ENCODE measurements at regions not wholly inside any gene's neighbourhood (a gene's known extent, or its start where the extent isn't known, plus 50 kb on each side); places are given as distances from the start of the nearest gene placed in this dataset.
A peak's percentile ranks its signal among the peaks of the same experiment; 100 is the strongest.
"Not testable (repeated sequence)": the region's sequence is repeated elsewhere in the genome, so short reads cannot be mapped to it uniquely, and the experiment has no call there.

- DNase-seq, result not testable (repeated sequence)
These were observed 194.4 kb upstream of the ZNF469 start for GRCh38 chr16:88188171-88188895.

- not testable (repeated sequence) for DNase-seq
These were observed 192.1 kb upstream of the ZNF469 start for GRCh38 chr16:88190592-88191095.

GRCh38 chr16:88191168-88191567, 191.6 kb upstream of the ZNF469 start:
- DNase-seq, result not testable (repeated sequence)

- no peak for DNase-seq
These were observed 190.2 kb upstream of the ZNF469 start for GRCh38 chr16:88192601-88193000.

DNA sequence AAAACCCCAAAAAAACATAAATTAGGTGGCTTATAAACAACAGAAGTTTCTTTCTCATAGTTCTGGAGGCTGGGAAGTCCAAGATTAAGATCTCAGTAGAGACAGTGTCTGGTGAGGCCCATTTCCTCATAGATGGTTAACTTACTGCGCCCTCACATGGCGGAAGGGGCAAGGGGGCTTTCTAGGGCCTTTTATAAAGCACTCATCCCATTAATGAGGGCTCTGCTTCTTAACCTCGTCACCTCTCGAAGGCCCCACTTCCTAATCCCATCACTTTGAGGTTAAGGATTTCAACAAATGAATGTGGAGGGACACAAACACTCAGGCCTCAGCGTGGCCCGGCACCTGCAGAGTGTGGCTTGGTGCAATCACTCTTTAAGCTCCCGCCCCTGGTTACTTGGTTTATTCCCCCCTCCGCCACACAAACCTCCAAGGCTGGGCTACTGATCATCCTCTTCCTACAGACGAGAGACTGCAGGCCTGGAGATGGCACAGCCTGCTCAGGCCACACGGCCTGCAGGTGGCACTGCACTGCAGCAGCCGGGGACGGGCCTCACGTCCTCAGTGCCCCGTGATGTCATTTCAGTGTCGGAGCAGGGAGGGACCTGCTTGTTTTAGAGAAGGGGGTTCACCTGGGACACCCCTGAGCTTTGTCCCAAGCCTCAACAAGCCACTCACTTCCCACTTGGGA, 188.9 kb upstream of the ZNF469 start:
- peak; percentile 29 for DNase-seq

DNA sequence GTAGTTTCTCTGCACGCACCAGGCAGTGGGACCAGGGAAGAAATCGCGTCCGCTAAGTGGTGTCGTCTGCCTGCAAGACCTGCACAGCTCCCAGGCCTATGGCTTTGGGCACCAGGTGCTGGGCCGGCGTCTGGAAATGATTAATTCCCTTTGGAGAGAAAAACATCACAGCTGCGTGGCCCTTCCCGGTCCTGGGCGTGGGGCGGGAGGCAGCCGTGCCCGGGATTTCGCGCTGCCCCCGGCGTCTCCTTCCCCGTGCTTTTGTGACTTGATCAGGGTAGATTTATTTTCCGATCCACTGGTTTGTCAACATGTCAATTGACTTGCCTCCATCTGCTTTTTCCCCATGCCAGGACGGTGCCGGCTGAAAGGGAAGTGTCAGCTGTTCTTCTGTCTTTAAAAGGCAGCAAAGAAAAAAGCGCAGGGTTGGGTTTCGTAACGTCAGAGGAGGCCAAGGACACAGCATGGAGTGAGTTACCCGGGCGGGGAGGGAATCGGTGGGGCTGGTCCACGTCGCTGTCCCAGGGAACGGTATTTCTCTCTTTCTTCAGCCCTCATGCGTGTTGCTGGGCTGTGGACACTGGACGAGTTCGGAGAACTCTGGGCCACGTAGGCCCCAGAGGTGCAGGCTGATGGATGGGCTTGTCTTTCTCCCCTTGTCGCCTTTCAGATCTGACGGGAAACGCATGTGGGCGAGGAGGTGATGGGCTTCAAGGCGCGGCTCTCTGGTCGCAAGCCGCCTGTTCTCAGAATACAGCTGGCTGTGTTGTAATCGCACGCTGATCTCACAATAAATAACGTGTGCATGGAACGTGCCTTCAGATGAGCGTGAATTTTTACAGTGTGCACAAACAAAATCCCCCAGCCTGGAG, 188.1 kb upstream of the ZNF469 start:
- DNase-seq, result no peak

- no peak for DNase-seq
These were observed 187.5 kb upstream of the ZNF469 start for GRCh38 chr16:88195269-88195705.

DNA sequence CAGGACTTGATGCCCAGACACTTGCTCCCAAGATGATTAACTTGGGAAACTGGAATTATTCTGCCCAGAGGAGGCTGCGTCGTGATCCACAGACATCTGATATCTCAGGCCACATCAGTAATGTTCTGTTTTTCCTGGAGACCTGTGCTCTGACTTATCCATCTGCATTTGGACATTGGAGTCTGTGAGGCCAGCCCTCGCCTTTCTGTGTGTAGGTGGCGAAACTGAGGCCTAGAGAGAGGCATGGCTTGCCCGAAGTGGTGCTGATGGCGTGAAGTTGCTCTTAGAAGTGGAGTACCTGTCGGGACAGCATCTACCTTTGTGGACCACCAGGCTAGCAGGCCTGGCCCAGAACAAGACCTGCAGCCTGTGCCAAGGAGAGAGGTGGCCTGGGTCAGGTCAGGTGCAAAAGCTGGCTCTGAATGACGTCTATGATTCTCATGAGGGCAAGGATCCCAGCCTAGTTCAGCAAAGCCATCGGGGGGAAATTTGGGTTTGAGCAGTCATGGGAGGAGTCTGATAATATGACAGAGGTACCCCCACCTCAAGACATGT, 186.8 kb upstream of the ZNF469 start:
- DNase-seq, result no peak

DNA sequence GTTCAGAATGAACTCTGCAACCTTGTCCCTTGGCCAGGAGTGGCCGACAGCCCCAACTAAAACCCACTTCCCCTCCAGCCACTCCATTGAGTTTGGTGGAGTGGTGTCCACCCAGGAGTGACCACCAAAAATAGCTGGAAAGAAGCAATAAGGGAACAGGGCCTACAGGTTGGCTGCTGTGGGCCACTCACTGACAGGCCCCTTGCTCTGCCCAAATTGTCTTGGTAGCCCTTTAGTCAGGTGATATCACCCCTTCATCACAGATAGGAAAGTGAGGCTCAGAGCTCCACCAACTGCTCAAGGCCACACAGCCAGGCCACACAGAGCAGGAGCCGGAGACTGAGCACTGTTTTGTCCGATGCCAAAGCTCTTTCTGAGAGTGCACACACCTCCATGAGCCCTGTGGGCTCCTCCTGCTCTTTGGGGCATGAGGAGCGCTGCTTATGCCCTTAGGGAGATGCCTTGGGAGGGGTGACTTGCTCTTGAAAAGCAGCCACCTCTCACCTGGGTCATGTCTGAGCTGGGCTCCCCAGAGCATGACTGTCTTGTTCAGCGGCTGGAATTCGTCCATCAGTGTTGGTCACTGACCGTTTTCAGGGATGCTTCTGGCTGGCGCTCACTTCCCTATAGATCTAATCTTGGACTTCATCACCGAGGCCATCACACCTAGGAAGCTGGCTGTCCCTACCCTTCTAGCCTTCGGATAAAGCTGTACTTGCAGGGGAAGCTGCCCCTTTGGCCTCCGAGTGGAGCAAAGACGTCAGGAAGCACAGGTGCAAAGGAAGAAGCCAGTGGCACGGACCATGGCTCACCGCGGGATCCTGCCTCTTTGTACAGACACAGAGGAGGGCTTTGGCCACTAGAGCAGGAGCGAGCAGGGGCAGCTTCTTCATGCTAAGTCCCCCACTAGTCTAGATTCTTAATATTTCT, 186.0 kb upstream of the ZNF469 start:
- no peak for DNase-seq

DNA sequence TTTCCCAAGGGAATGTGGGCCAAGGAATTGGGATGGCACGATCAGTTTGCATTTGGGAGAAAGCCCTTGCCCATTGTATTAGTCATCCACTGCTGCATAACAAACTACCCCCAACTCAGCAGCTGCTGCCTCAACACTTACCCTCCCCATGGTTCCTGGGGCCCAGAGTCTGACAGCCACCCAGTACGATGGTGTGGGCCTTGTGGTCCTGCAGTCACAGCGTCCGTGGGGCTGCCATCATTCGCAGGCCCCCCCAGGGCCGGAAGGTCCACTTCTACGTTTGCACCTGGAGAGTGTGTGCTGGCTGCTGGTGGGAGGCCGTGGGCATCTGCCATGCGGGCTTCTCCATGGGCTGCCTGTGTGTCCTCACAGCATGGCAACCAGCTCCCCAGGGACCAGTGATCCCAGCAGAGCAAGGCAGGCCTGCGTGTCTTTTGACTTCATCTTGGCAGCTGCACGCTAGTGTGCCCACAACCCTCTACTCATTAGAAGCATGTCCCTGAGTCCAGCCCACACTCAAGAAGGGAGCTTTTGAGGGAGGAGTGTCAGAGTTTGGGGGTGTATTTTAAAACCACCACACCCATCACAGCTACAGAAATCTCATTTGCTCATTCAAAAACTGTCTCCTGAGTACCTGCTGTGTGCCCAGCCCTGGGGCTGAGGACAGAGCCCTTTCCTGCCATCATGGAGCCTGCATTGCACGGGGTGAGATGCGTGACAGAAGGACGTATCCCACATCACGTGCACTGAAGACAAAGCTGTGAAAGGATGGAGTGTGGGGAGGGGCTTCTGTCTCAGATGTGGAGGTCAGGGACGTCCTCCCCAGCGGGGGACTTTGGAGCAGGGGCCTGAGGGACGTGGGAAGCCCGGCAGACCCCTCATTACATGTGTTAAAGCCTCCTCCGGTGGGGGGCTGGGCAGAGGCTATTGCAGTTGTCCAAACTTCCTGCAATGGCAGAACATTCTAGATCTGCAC, 185.0 kb upstream of the ZNF469 start:
- DNase-seq, result no peak

DNA sequence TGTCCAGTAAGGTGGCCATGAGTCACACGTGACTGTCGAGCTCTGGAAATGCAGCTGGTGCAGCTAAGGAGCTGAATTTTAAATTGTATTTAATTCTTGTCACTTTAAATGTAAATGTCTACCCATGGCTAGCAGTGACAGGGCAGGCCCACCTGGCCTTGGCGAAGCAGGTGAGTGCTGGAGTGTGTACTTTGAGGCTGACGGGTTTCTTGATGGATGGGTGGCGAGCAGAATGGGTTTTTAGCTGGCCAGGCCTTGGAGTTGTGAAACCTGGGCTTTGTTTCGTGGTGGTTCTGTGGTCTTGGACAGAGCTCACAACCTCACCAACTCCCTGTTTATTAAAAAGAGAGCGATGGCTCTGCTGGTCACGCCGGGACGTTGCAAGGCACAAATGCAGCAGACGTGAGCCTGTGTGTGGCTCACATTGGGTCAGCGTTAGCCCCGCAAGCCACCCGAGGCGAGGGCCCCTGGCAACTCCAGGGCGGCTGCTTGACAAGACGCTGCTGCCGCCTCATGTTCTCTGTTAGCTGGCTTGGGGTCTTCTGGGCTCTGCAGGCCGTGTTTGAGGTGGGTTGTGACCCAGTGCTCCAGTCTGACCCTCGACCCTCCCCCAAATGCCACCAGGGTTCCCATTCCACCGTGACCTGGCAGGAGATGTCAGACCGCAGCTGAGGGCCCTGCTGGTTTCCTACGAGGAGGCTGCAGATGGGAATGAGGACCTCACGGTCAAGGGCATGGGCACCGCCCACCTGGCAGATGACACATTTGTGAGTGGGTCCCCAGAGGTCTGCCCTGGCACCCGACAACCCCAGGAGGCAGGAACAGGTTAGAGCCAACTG, 184.1 kb upstream of the ZNF469 start:
- not testable (repeated sequence) for DNase-seq

- not testable (repeated sequence) for DNase-seq
These were observed 183.2 kb upstream of the ZNF469 start for GRCh38 chr16:88199296-88200153.

DNA sequence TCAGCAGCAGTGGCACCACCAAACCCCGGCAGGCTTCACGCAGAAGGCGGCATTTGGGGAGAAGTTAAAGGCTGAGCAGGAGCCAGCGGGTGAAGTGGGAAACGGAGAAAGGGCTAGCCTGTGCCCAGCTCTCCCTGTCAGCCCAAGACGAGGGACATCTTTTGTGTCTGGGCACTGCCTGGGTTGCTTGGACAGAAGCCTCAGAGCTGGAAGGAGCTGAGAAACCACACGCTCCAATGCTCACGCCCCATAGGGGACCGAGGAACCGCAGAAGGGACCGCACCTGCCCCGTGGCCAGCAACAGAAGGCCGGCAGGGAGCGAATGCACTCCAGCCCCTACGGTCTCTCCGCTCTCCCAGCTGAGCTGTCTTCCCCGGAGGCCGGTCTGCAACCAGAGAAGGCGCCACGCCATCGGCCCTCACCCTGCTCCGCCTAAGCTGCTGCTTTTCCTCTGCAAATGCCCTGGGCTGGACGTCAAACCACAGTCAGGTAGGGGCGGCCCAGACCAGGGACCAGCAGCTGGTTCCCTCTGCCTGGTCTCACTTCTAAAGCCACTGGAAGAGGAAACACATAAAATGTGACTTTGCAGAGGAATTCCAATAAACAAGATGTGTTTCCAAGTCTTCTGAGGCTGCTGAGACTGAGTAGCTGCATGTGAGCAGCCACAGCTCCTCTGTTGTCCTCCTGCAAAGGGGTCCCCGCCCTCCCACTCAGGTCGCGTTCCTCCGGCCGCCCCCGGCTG, 182.4 kb upstream of the ZNF469 start:
- not testable (repeated sequence) for DNase-seq

DNA sequence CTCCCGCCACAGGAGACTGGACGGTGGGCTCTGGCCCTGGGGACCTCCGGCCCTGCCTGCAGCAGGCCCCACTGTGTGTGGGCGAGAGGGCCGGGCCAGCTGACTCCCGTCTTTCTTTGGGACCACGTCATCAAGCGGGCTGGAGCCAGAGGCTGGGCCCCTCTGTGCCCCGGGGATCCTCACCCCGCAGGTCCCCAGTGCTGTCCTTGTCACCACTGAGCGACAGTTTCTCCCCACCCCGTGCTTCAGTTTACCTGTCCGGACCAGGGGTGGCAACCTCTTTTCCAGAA, 181.9 kb upstream of the ZNF469 start:
- no peak for DNase-seq

- not testable (repeated sequence) for DNase-seq
These were observed 181.1 kb upstream of the ZNF469 start for GRCh38 chr16:88201611-88202010.

- DNase-seq, result no peak
These were observed 180.5 kb upstream of the ZNF469 start for GRCh38 chr16:88202207-88202745.

GRCh38 chr16:88202856-88203681, 179.7 kb upstream of the ZNF469 start:
- DNase-seq, result not testable (repeated sequence)

Data from stimulated activated CD4-positive, alpha-beta T cell treated with anti-CD3 and anti-CD28 coated beads, Interleukin-4, amount 100 ng/mL, for 24 hours (primary cell).